ENCODE measurements at regions not wholly inside any gene's neighbourhood (a gene's known extent, or its start where the extent isn't known, plus 50 kb on each side); places are given as distances from the start of the nearest gene placed in this dataset.

DNA sequence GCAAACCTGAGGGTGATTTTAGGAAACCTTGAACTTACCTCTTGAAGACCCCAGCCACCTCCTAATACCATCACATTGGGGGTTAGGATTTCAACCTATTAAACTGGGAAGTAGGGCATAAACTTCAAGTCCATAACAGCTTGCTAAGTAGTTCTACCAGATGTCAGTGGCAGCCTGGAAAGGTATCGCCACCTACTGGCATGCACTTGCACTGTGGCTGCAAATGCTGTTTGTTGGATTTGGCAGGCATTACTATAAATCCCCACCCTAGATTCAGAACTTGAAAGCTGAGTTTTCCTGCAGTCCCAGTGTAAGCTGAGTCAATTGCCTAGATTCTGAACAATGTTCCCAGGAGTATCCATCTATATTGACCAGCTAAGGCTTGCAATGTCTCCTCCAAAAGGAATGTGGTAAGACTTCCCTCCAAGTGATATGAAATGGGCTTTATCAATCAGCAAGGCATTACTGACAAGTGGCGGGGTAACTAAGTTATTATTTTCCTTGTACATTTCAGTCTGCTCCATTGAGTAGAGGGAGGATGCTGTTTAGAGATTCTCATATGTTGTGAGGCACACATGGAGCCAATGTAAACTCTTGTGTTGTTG, 474.5 kb downstream of the PTPRC start:
- TF ChIP-seq CTCF (IDR thresholded peaks at IDR 0.05) (peak in 1 of 3 experiments; percentile 14), POLR2AphosphoS5 (IDR thresholded peaks at IDR 0.05; ENCODE audit: insufficient read depth in 1 of 2, low read depth in 1 of 2) (no peak)

Measured in vagina (tissue), 2 donors.